ENCODE measurements at regions not wholly inside any gene's neighbourhood (a gene's known extent, or its start where the extent isn't known, plus 50 kb on each side); places are given as distances from the start of the nearest gene placed in this dataset.

DNA sequence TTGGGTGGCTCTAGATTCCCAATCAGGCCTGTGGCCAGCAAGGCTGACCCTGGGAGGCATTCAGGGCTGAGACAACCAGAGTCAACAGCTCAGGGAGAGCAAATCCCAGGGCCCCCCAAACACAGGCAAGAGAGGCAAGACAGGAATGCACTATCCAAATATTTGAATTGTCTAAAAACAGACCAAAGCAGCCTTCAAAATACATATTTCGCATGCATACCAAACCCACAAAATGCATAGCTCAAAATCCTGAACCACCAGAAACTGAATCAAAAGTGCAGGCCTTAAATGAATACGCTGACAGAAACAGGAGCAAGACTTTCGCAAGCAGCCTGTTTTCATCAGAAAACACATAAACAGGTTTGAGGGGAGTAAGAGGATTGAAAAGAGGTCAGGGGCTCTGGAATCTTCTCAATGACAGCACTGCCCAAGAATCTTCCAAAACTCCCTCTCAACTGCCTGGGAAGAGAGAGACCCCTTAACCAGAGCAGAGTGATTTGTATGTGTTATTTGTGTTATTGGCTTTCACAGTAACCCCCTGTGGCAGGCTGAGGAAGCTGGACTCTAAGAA lies 213.6 kb upstream of the CDH5 start:
- no peak overlapping the region for H3K4me3 ChIP-seq (ENCODE audit: extremely low read depth in 1 of 4, insufficient read depth in 2 of 4, low read depth in 3 of 4, low read length in 4 of 4)
- H3K9me3 ChIP-seq (ENCODE audit: insufficient read depth in 2 of 2, low read depth in 1 of 2, low read length in 1 of 2) = no peaks in the 10 kb centered on the region
- H2AK5ac ChIP-seq (ENCODE audit: low read depth, low read length) = no peak overlapping the region
- no peak overlapping the region for H4K8ac ChIP-seq (ENCODE audit: extremely low read depth, insufficient read depth, low read length)
- no peak overlapping the region for H2BK120ac ChIP-seq (replicated peaks; ENCODE audit: low read depth, low read length)
- no peak overlapping the region for H3K27ac ChIP-seq (ENCODE audit: low read depth, low read length)
- WGBS, 2 experiments (ENCODE audit: extremely low coverage in 1 of 2, insufficient coverage in 1 of 2, insufficient read length in 1 of 2, insufficient replicate concordance in 2 of 2, low coverage in 1 of 2, low lambda C conversion rate in 2 of 2, missing lambda C conversion rate in 1 of 2) = 84% methylated on average over 3 of the region's 3 CpGs; no CpG with 5 or more reads in 1 of the 2 experiments
- no peak overlapping the region for H2AFZ ChIP-seq (ENCODE audit: low read length)
- ChIA-PET POLR2A (ENCODE audit: partially characterized antibody) (no interaction called here), CTCF (ENCODE audit: partially characterized antibody) (interaction anchor here (1.3 kb wide), 1 partner anchor 103 kb away, joined by 4 read pairs; no protein-coding TSS in a partner anchor)
- H3K14ac ChIP-seq (ENCODE audit: insufficient read length) = no peak overlapping the region
- no peak overlapping the region for H4K5ac ChIP-seq (ENCODE audit: insufficient read length, low read depth, low read length)
- no peak overlapping the region for H3K23ac ChIP-seq (ENCODE audit: insufficient read length)
- H3K56ac ChIP-seq (replicated peaks; ENCODE audit: insufficient read length, low read depth, low read length) = no peak overlapping the region
- H4K20me1 ChIP-seq (replicated peaks in 1 of 2; ENCODE audit: control insufficient read depth in 1 of 2, insufficient read depth in 2 of 2, low read length in 2 of 2) = no peaks in the 10 kb centered on the region
- FAIRE-seq (no peak), DNase-seq (ENCODE audit: low read depth in 1 of 2, low spot score in 2 of 2) (no peak)
- H4K91ac ChIP-seq (replicated peaks; ENCODE audit: insufficient read length, low read length) = no peak overlapping the region
- H3K4ac ChIP-seq (replicated peaks; ENCODE audit: insufficient read length, low read depth, low read length) = no peak overlapping the region
- H3K27me3 ChIP-seq (replicated peaks in 1 of 4; ENCODE audit: control insufficient read depth in 3 of 4, extremely low read depth in 1 of 4, insufficient read depth in 3 of 4, low read length in 3 of 4) = no peaks in the 10 kb centered on the region
- no peaks in the 10 kb centered on the region for H3K79me2 ChIP-seq (ENCODE audit: control insufficient read depth in 1 of 2, insufficient read depth in 2 of 2, low read length in 2 of 2)
- no peak overlapping the region for H2BK15ac ChIP-seq (ENCODE audit: low read length)
- H3K18ac ChIP-seq (ENCODE audit: extremely low read depth, low read length) = peak overlapping the region; percentile 19; the same call in 1 of the 2 replicates
- 0 out of 2 replicates have a peak, but pooled peaks cover 3% of the 10 kb centered on the region for H3K23me2 ChIP-seq (ENCODE audit: low read depth, low read length)
- H3K4me1 ChIP-seq (replicated peaks in 1 of 4; ENCODE audit: control insufficient read depth in 3 of 4, insufficient read depth in 4 of 4, low read length in 3 of 4) = peaks cover 0 to 4% (median 0%) of the 10 kb centered on the region in 4 experiments; a peak in 1 of 7 replicates
- TF ChIP-seq BRCA1 (IDR thresholded peaks at IDR 0.05; ENCODE audit: low read depth, low read length) (no peak), NANOG (IDR thresholded peaks at IDR 0.05; ENCODE audit: insufficient read depth, low read depth, low read length, poor library complexity, severe bottlenecking) (no peak), SP1 (IDR thresholded peaks at IDR 0.05; ENCODE audit: low read depth, low read length) (no peak)
- no peak overlapping the region for H2BK5ac ChIP-seq (ENCODE audit: low read depth, low read length)
- H3K9ac ChIP-seq (replicated peaks in 1 of 4; ENCODE audit: extremely low read depth in 1 of 4, low read depth in 3 of 4, low read length in 3 of 4) = no peak overlapping the region; a peak in 1 of 7 replicates
- no peaks in the 10 kb centered on the region for H3K79me1 ChIP-seq (ENCODE audit: low read depth, low read length)
- no peaks in the 10 kb centered on the region for H3K36me3 ChIP-seq (ENCODE audit: control insufficient read depth in 2 of 4, insufficient read depth in 4 of 4, low read length in 3 of 4)
- no peak overlapping the region for H3K4me2 ChIP-seq (ENCODE audit: insufficient read depth in 1 of 2, low read depth in 2 of 2, low read length in 2 of 2)
- H2BK20ac ChIP-seq (ENCODE audit: low read length) = no peak overlapping the region
- H2BK12ac ChIP-seq (ENCODE audit: low read depth, low read length) = no peak overlapping the region

All from H1 (cell line).